ENCODE measurements at regions not wholly inside any gene's neighbourhood (a gene's known extent, or its start where the extent isn't known, plus 50 kb on each side); places are given as distances from the start of the nearest gene placed in this dataset.

DNA sequence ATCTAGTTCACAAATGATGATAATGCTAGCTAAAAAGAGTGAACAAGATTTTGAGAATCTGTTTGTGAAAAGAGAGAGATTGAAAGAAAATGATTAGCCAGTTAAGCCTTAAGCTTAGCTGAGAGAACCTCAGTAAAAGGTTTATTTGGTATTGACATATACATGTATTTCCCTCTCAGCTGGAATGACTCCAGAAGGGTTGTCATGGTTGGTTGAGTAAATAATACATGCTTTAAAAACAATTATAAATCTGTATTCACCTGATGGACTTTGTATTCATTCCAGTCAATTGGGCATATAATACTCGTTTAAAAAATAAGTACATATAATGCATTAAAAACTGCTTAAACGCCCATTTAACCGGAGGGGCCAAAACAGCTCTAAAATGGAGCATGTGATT, 181.4 kb downstream of the GRB14 start:
- no peak for DNase-seq

- no peak for DNase-seq
Observed at GRCh38 chr2:164439235-164439634, 182.0 kb downstream of the GRB14 start.

DNA sequence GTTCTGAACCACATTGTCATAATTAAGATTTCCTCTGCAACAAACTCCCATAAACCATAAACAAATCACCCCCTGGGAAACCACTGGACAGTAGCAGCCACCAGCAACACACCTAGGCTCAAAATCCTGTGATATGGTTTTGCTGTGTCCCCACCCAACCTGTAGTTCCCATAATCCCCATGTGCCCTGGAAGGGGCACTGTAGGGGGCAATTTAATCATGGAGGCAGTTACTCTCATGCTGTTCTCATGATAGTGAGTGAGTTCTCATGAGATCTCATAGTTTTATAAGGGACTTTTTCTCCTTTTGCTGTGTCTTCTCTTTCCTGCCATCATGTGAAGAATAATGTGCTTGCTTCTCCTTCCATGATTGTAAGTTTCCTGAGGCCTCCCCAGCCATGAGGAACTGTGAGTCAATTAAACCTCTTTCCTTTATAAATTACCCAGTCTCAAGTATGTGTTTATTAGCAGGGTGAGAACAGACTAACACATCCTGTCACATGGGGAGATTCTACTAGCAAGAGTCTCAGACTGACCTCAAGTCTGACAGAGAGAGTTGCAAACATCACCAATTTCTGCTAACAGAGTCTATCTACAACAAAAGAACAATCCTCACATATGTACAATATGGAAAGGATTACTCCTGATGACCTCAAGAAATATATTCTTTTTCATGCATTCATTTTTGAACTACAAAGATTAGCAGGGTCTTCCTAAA, 182.6 kb downstream of the GRB14 start:
- no peak for DNase-seq

DNA sequence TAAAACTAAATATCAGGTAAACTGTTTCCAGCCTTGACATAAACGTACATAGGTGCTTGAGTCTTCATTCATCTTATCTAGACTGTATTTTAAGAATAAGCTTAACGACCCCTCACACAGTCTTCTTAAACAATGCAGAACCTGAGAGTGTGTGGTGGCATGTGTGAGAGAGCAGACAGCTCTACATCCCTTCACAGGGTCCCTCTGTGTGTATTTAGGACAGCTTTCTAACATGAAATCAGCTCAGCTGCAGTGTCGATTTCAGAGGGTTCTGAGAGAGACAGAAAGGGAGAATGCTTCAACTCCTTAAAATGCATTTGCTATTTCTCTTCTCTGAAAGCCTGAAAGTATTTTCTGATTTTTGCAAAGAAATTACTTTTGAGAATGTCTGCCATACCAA, 185.2 kb downstream of the GRB14 start:
- DNase-seq = no peak

GRCh38 chr2:164430166-164430783, 191.0 kb downstream of the GRB14 start:
- peak; percentile 31 for DNase-seq

- DNase-seq = no peak
Observed at GRCh38 chr2:164429354-164429753, 191.9 kb downstream of the GRB14 start.

GRCh38 chr2:164427111-164427510, 194.2 kb downstream of the GRB14 start:
- no peak for DNase-seq

- DNase-seq = no peak
Observed at GRCh38 chr2:164420787-164421186, 200.5 kb downstream of the GRB14 start.

- no peak for DNase-seq
Observed at GRCh38 chr2:164412831-164413230, 208.5 kb downstream of the GRB14 start.

DNA sequence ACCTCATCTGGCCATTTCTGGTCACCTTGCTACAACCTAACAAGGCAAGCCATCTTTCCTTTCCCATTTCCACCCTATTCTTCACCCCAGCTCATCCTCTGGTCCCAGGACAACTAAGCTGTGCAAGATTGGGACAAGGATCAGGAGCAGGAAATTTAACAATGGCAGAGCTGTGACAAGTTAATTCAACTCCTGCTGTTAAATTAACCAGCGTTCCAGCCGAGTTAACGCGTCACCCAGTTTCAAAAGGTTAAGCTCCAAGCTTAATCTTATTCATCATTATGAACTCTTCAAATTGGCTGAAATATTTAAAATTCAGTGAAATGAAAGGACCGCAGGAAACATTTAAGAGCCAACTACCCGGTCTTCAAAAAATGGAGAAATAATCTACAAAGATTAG, 231.9 kb downstream of the GRB14 start:
- no peak for DNase-seq

DNA sequence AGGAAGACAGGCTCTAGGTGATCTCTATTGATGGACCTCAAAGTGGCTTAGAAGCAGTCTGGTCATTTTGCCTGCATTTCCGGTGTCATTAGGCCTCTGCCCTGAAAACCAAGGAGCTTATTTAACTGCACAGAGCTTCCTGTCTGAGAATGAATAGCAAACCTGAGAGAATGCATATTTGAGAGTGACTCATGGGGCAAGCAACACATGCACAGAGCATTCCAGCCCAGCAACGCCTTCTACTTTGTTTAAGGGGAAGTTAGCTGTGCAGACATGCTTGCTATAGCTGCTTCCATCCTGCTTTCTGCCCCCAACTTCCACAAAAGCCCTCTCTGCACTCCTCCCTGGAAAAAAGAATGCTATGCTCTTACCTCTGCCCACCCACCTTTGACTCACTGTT, 232.8 kb downstream of the GRB14 start:
- DNase-seq = no peak

DNA sequence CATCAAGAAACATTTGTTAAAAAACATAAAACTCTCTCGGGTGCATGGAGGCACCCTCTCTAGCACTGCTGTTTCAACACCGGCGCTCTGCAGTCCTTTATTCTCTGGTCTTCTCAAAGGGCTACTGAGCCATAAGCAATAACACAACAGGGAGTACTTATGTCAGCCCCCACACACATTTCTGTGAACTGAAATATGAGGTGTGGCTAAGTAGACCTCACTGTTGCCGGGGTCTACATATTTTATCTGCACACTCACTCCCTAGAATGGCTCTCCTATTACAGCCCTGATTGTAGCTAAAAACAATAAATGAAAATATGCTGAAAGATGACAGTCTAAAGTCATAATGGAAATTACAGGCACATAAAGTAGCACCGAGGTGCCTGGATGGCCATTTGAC, 235.1 kb downstream of the GRB14 start:
- no peak for DNase-seq

DNA sequence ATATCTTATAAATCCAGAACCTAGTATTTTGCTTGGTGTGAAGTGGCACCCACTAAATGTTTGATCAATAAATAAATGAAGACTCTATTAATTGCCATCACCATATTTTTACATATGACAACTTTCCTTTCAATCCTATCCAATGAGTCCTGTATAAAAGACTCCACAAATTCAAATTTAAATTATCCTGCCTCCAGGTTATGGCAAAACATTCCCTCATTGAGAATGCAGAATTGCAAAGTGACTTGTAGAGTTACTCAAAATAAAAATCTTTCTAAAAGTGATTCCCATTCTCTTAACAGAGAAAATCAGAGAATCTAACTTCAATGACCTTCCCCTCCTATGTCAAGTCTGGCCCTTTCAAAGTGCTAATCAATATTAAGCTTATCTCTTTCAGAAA, 236.8 kb downstream of the GRB14 start:
- no peak for DNase-seq

- DNase-seq = no peak
Observed at GRCh38 chr2:164371916-164372315, 249.4 kb downstream of the GRB14 start.

DNA sequence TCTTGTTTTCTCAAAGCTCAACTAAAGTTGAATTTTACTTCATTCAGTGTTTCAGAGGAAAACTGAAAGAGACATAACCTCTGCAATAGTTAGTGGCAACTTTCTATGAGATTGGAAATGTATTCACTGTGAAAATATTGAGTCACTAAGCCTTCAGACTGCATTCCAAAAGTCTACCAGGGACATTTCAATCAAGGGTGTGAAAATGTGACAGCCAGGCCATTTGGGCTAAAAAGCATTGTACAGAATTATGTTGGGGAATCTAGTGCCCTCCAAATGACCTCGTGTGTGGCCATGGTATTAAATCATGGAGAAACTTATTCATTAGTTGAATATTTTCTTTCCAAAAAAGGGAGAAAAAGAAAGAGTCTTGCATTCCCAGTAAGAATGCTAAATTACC, 251.9 kb downstream of the GRB14 start:
- no peak for DNase-seq

- DNase-seq = no peak
Observed at GRCh38 chr2:164368896-164369295, 252.4 kb downstream of the GRB14 start.

- DNase-seq = no peak
Observed at GRCh38 chr2:164363646-164364045, 257.6 kb downstream of the GRB14 start.

DNA sequence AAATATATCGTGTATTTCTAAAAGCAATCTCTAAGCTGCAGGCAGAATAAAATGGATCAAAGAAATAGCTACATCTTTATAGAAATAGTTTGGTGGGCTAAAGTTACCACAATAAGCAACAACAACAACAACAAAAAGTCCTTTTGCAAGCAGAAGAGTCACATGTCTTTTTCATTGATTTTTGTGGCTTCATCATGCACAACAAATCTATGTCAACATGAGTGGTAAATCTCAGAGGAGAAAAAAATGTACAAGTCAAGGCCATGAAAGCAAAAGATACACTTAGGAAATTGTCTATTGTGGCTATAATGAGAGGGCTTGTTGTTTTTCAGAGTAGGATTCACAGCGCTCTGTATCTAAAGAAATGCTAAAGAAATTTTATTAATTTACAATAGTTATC, 269.7 kb downstream of the GRB14 start:
- no peak for DNase-seq

GRCh38 chr2:164335947-164336346, 285.3 kb downstream of the GRB14 start:
- DNase-seq = no peak

DNA sequence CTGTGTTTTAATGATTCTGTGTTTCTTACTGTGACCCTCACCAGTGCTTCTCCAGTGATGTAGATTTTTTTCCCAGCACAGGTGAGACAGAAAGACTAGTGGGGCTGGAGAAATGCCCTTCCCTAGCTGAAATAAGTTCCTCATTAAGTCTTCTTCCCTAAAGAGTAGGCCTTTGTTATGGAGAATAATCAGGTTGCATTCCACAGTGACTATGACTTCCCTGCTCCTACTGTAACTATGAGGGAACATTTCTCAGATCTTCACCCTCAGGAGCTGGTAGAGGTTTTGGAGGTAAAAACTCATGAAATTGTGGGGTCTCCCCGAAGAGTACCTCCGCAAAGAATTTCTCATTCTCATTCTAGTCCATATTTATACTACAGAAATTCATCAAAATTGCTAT, 286.2 kb downstream of the GRB14 start:
- no peak for DNase-seq

GRCh38 chr2:164328310-164328709, 293.0 kb downstream of the GRB14 start:
- DNase-seq = no peak

GRCh38 chr2:164323978-164324377, 297.3 kb downstream of the GRB14 start:
- no peak for DNase-seq

GRCh38 chr2:164314148-164314547, 307.1 kb downstream of the GRB14 start:
- no peak for DNase-seq

- DNase-seq = no peak
Observed at GRCh38 chr2:164306872-164307271, 314.4 kb downstream of the GRB14 start.

DNA sequence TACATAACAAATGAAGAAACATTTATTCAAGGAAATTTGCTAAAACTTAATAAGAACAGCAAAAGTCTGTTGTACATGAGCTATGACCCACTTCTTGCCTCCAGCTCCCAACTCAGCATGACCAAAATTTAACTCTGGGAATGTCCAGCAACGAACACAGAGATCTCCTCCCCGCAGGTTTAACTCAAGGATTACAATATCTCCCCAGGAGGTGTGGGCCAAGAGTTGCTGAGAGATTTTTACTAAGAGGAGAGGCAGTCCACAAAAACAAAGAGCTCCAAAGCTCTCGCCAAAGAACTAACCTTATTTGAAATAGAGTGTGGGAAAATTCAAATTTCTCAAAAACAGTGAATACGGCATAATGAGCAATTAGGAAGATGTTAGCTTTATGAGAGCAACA, 318.5 kb downstream of the GRB14 start:
- no peak for DNase-seq
